DOHH2 (cell line): ENCODE measurements at regions not wholly inside any gene's neighbourhood (a gene's known extent, or its start where the extent isn't known, plus 50 kb on each side); places are given as distances from the start of the nearest gene placed in this dataset.

Source experiments
- EZH2phosphoT487 ChIP-seq: fragments of 200-600 bp; sonication (generic); IDR thresholded peaks from 2 replicates; pipeline ENCODE4 v1.6.1; 2017; ENCODE audit warnings: borderline replicate concordance, mild to moderate bottlenecking, antibody characterized with exemption, low read length, moderate library complexity, mixed read lengths
- TF ChIP-seq, protein P1 (sequence below): fragments of 200-600 bp; sonication (generic); IDR thresholded peaks from one replicate; pipeline ENCODE4 v1.5.1; 2014; ENCODE audit warnings: antibody characterized with exemption, mild to moderate bottlenecking, low read depth, low read length; ENCODE audit not compliant: poor library complexity, severe bottlenecking

- TF ChIP-seq, protein P1, sequence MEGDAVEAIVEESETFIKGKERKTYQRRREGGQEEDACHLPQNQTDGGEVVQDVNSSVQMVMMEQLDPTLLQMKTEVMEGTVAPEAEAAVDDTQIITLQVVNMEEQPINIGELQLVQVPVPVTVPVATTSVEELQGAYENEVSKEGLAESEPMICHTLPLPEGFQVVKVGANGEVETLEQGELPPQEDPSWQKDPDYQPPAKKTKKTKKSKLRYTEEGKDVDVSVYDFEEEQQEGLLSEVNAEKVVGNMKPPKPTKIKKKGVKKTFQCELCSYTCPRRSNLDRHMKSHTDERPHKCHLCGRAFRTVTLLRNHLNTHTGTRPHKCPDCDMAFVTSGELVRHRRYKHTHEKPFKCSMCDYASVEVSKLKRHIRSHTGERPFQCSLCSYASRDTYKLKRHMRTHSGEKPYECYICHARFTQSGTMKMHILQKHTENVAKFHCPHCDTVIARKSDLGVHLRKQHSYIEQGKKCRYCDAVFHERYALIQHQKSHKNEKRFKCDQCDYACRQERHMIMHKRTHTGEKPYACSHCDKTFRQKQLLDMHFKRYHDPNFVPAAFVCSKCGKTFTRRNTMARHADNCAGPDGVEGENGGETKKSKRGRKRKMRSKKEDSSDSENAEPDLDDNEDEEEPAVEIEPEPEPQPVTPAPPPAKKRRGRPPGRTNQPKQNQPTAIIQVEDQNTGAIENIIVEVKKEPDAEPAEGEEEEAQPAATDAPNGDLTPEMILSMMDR: no peak
- no peak for TF ChIP-seq EZH2phosphoT487
These were observed 280.9 kb upstream of the RPS6KA3 start for GRCh38 chrX:20547611-20548051.
